H1 (cell line): ENCODE measurements at regions not wholly inside any gene's neighbourhood (a gene's known extent, or its start where the extent isn't known, plus 50 kb on each side); places are given as distances from the start of the nearest gene placed in this dataset.

Experiments
- CTCF ChIA-PET: fragments of 300-600 bp; sonication (Branson Sonifier 250); formaldehyde crosslinking; loops from one replicate; lab custom pipeline; 2021; ENCODE audit not compliant: partially characterized antibody; lab: Charles Lee
- POLR2A ChIA-PET: fragments of 300-600 bp; sonication (Branson Sonifier 250); formaldehyde crosslinking; loops from one replicate; lab custom pipeline; 2021; ENCODE audit warnings: inconsistent platforms; ENCODE audit not compliant: partially characterized antibody; lab: Charles Lee
- DNase-seq, 2 experiments: peaks; one replicate each; pipeline versions ENCODE4 v3.0.0 to v3.0.0-alpha.2; 2010 to 2022; ENCODE audit warnings: low spot score in 2 of 2, low read depth in 1 of 2, mixed read lengths in 1 of 2
- FAIRE-seq: peaks from 2 replicates; lab custom pipeline; 2011; peaks lifted over from hg19 to GRCh38; lab: Jason Lieb, UNC
- H2AFZ ChIP-seq: 2 replicates; pipeline ENCODE4 v1.8.1; 2012; ENCODE audit warnings: low read length, inconsistent platforms
- H2AK5ac ChIP-seq: 2 replicates; pipeline ENCODE4 v1.6.1; 2013; ENCODE audit warnings: low read depth, low read length
- H2BK120ac ChIP-seq: replicated peaks from 2 replicates; pipeline ENCODE3; 2013; ENCODE audit warnings: low read depth, low read length, inconsistent platforms
- H2BK12ac ChIP-seq: 2 replicates; pipeline ENCODE4 v1.6.1; 2013; ENCODE audit warnings: low read depth, low read length
- H2BK15ac ChIP-seq: 2 replicates; pipeline ENCODE4 v1.6.1; 2013; ENCODE audit warnings: low read length
- H2BK20ac ChIP-seq: 2 replicates; pipeline ENCODE4 v1.6.1; 2013; ENCODE audit warnings: low read length
- H2BK5ac ChIP-seq: 2 replicates; pipeline ENCODE4 v1.6.1; 2013; ENCODE audit warnings: low read depth, low read length
- H3K14ac ChIP-seq: 2 replicates; pipeline ENCODE4 v1.6.1; 2013; ENCODE audit warnings: inconsistent platforms; ENCODE audit not compliant: insufficient read length
- H3K18ac ChIP-seq: 2 replicates; pipeline ENCODE4 v1.6.1; 2013; ENCODE audit warnings: low read length; ENCODE audit errors: extremely low read depth
- H3K23ac ChIP-seq: 2 replicates; pipeline ENCODE4 v1.6.1; 2013; ENCODE audit warnings: inconsistent platforms; ENCODE audit not compliant: insufficient read length
- H3K23me2 ChIP-seq: 2 replicates; pipeline ENCODE4 v1.6.1; 2013; ENCODE audit warnings: low read depth, low read length
- H3K27ac ChIP-seq: 2 replicates; pipeline ENCODE4 v1.6.1; 2011; ENCODE audit warnings: low read depth, low read length, inconsistent platforms
- H3K27me3 ChIP-seq, 4 experiments: replicated peaks in 1 of 4; 1 replicate in 1 of 4; 2 replicates in 3 of 4; pipeline versions ENCODE4 v1.6.1 to v1.8.1; 2011 to 2013; ENCODE audit warnings: low read length in 3 of 4, mild to moderate bottlenecking in 3 of 4, inconsistent platforms in 2 of 4, mixed read lengths in 2 of 4, moderate library complexity in 1 of 4; ENCODE audit not compliant: control insufficient read depth in 3 of 4, insufficient read depth in 3 of 4; ENCODE audit errors: extremely low read depth in 1 of 4
- H3K36me3 ChIP-seq, 4 experiments: 2 replicates each; pipeline versions ENCODE4 v1.6.1 to v1.8.1; 2011 to 2013; ENCODE audit warnings: mild to moderate bottlenecking in 4 of 4, low read length in 3 of 4, moderate library complexity in 2 of 4, control low read depth in 1 of 4, inconsistent platforms in 1 of 4; ENCODE audit not compliant: insufficient read depth in 4 of 4, control insufficient read depth in 2 of 4
- H3K4ac ChIP-seq: replicated peaks from 2 replicates; pipeline ENCODE3; 2013; ENCODE audit warnings: low read length, low read depth, mixed read lengths, inconsistent platforms; ENCODE audit not compliant: insufficient read length
- H3K4me1 ChIP-seq, 4 experiments: replicated peaks in 1 of 4; 1 replicate in 1 of 4; 2 replicates in 3 of 4; pipeline versions ENCODE4 v1.6.1 to v1.8.1; 2011 to 2013; ENCODE audit warnings: low read length in 3 of 4, inconsistent platforms in 2 of 4, mixed read lengths in 1 of 4; ENCODE audit not compliant: insufficient read depth in 4 of 4, control insufficient read depth in 3 of 4
- H3K4me2 ChIP-seq, 2 experiments: 2 replicates each; pipeline versions ENCODE4 v1.6.1 to v1.8.1; 2011 to 2013; ENCODE audit warnings: low read depth in 2 of 2, low read length in 2 of 2, control low read depth in 1 of 2, inconsistent platforms in 1 of 2, mild to moderate bottlenecking in 1 of 2; ENCODE audit not compliant: insufficient read depth in 1 of 2
- H3K4me3 ChIP-seq, 4 experiments: fragments of 200-600, 300-600 bp in 1 of 4; sonication (generic), shearing (Covaris generic), sonication (Bioruptor Twin) in 1 of 4; 2 replicates each; pipeline versions ENCODE4 v1.5.1 to v1.8.1; 2011 to 2016; ENCODE audit warnings: low read length in 4 of 4, low read depth in 3 of 4, control low read depth in 2 of 4, inconsistent platforms in 2 of 4, mild to moderate bottlenecking in 2 of 4, mixed read lengths in 1 of 4, moderate library complexity in 1 of 4; ENCODE audit not compliant: insufficient read depth in 2 of 4; ENCODE audit errors: extremely low read depth in 1 of 4
- H3K56ac ChIP-seq: replicated peaks from 2 replicates; pipeline ENCODE3; 2013; ENCODE audit warnings: low read depth, mild to moderate bottlenecking, mixed read lengths, low read length, inconsistent platforms; ENCODE audit not compliant: insufficient read length
- H3K79me1 ChIP-seq: 2 replicates; pipeline ENCODE4 v1.6.1; 2013; ENCODE audit warnings: low read depth, low read length, control low read depth
- H3K79me2 ChIP-seq, 2 experiments: 2 replicates each; pipeline versions ENCODE4 v1.6.1 to v1.8.1; 2012 to 2013; ENCODE audit warnings: low read length in 2 of 2, mild to moderate bottlenecking in 2 of 2, inconsistent platforms in 1 of 2; ENCODE audit not compliant: insufficient read depth in 2 of 2, control insufficient read depth in 1 of 2
- H3K9ac ChIP-seq, 4 experiments: replicated peaks in 1 of 4; 1 replicate in 1 of 4; 2 replicates in 3 of 4; pipeline versions ENCODE4 v1.6.1 to v1.8.1; 2011 to 2013; ENCODE audit warnings: low read depth in 3 of 4, low read length in 3 of 4, control low read depth in 2 of 4, mild to moderate bottlenecking in 2 of 4, moderate library complexity in 2 of 4, inconsistent platforms in 1 of 4; ENCODE audit errors: extremely low read depth in 1 of 4
- H3K9me3 ChIP-seq, 2 experiments: 2 replicates each; pipeline versions ENCODE4 v1.6.1 to v1.8.1; 2012 to 2013; ENCODE audit warnings: mild to moderate bottlenecking in 2 of 2, moderate library complexity in 2 of 2, control low read depth in 1 of 2, inconsistent platforms in 1 of 2, low read depth in 1 of 2, low read length in 1 of 2, mixed read lengths in 1 of 2; ENCODE audit not compliant: insufficient read depth in 2 of 2
- H4K20me1 ChIP-seq, 2 experiments: replicated peaks in 1 of 2; 2 replicates each; pipeline versions ENCODE3 to v1.8.1; 2011 to 2013; ENCODE audit warnings: inconsistent platforms in 2 of 2, low read length in 2 of 2, mild to moderate bottlenecking in 1 of 2; ENCODE audit not compliant: insufficient read depth in 2 of 2, control insufficient read depth in 1 of 2
- H4K5ac ChIP-seq: 2 replicates; pipeline ENCODE4 v1.6.1; 2013; ENCODE audit warnings: low read length, low read depth, mixed read lengths, inconsistent platforms; ENCODE audit not compliant: insufficient read length
- H4K8ac ChIP-seq: 2 replicates; pipeline ENCODE4 v1.8.0; 2013; ENCODE audit warnings: mild to moderate bottlenecking, moderate library complexity, low read length, inconsistent platforms; ENCODE audit not compliant: insufficient read depth; ENCODE audit errors: extremely low read depth
- H4K91ac ChIP-seq: replicated peaks from 2 replicates; pipeline ENCODE3; 2013; ENCODE audit warnings: low read length, mixed read lengths, inconsistent platforms; ENCODE audit not compliant: insufficient read length
- ASH2L ChIP-seq: fragments of 200-600, 300-600 bp; sonication (generic); IDR thresholded peaks from one replicate; pipeline ENCODE4 v1.7.1; 2017; ENCODE audit warnings: low read length
- CBX8 ChIP-seq: fragments of 300-800, 300-1000 bp; sonication (generic); IDR thresholded peaks from 2 replicates; pipeline ENCODE4 v1.7.1; 2016; ENCODE audit warnings: low read depth, low read length, borderline replicate concordance
- SIX5 ChIP-seq: IDR thresholded peaks from 2 replicates; pipeline ENCODE4 v1.6.1; 2011; ENCODE audit warnings: mild to moderate bottlenecking, low read depth, low read length
- SP2 ChIP-seq: IDR thresholded peaks from 2 replicates; pipeline ENCODE4 v1.6.1; 2012; ENCODE audit warnings: mild to moderate bottlenecking, low read length, inconsistent platforms
- WGBS, 2 experiments: shearing (Covaris generic) in 1 of 2; methylation state at CpG; one replicate each; pipeline versions ENCODE4 v1.1.6 to v1.1.7; 2013 to 2015; ENCODE audit warnings: low lambda C conversion rate in 2 of 2, mixed read lengths in 2 of 2, inconsistent platforms in 1 of 2, low coverage in 1 of 2, missing lambda C conversion rate in 1 of 2; ENCODE audit not compliant: insufficient replicate concordance in 2 of 2, insufficient coverage in 1 of 2, insufficient read length in 1 of 2; ENCODE audit errors: extremely low coverage in 1 of 2, missing lambda C conversion rate in 1 of 2; 5-methylcytosine and 5-hydroxymethylcytosine counted together
- TF ChIP-seq, protein P1 (sequence below): IDR thresholded peaks from 2 replicates; pipeline ENCODE4 v1.6.1; 2011; ENCODE audit warnings: low read depth, mild to moderate bottlenecking, low read length; ENCODE audit not compliant: insufficient read depth

- no peaks in the 10 kb centered on the region for H4K20me1 ChIP-seq
- no peak overlapping the region for H3K27ac ChIP-seq
- no peak overlapping the region for H3K4ac ChIP-seq
- H3K23ac ChIP-seq = no peak overlapping the region
- WGBS, 2 experiments = 78% methylated on average over 4 of the region's 4 CpGs; no CpG with 5 or more reads in 1 of the 2 experiments
- no peaks in the 10 kb centered on the region for H3K79me2 ChIP-seq
- no peaks in the 10 kb centered on the region; the same call in 1 of the 2 replicates for H3K23me2 ChIP-seq
- H3K9me3 ChIP-seq = no peaks in the 10 kb centered on the region
- H2BK20ac ChIP-seq = no peak overlapping the region
- H3K4me2 ChIP-seq = no peak overlapping the region
- no peak for TF ChIP-seq CBX8
- TF ChIP-seq SIX5 = no peak
- TF ChIP-seq SP2 = no peak
- no peak for TF ChIP-seq ASH2L
- TF ChIP-seq, protein P1, sequence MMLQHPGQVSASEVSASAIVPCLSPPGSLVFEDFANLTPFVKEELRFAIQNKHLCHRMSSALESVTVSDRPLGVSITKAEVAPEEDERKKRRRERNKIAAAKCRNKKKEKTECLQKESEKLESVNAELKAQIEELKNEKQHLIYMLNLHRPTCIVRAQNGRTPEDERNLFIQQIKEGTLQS = no peak
- H2BK120ac ChIP-seq = no peak overlapping the region
- H2AK5ac ChIP-seq = no peak overlapping the region
- H3K9ac ChIP-seq = no peak overlapping the region
- no peaks in the 10 kb centered on the region for H3K79me1 ChIP-seq
- POLR2A ChIA-PET = no interaction called here
- H3K56ac ChIP-seq = no peak overlapping the region
- H4K8ac ChIP-seq = no peak overlapping the region
- no peak overlapping the region for H2BK12ac ChIP-seq
- no peaks in the 10 kb centered on the region for H3K27me3 ChIP-seq
- no peak overlapping the region for H2AFZ ChIP-seq
- H3K36me3 ChIP-seq = no peaks in the 10 kb centered on the region
- H3K4me1 ChIP-seq = no peaks in the 10 kb centered on the region
- H2BK15ac ChIP-seq = no peak overlapping the region
- H2BK5ac ChIP-seq = no peak overlapping the region
- CTCF ChIA-PET = interaction anchor here (1.6 kb wide), 1 partner anchor 10 kb away, joined by 4 read pairs; no protein-coding TSS in a partner anchor
- H3K18ac ChIP-seq = no peak overlapping the region
- H3K14ac ChIP-seq = no peak overlapping the region
- FAIRE-seq (no peak), DNase-seq (no peak)
- no peak overlapping the region for H3K4me3 ChIP-seq
- H4K91ac ChIP-seq = no peak overlapping the region
- no peak overlapping the region for H4K5ac ChIP-seq
Measured at GRCh38 chr14:86942936-86943335, 1050.0 kb downstream of the GALC start.
